ENCODE measurements at regions not wholly inside any gene's neighbourhood (a gene's known extent, or its start where the extent isn't known, plus 50 kb on each side); places are given as distances from the start of the nearest gene placed in this dataset.

DNA sequence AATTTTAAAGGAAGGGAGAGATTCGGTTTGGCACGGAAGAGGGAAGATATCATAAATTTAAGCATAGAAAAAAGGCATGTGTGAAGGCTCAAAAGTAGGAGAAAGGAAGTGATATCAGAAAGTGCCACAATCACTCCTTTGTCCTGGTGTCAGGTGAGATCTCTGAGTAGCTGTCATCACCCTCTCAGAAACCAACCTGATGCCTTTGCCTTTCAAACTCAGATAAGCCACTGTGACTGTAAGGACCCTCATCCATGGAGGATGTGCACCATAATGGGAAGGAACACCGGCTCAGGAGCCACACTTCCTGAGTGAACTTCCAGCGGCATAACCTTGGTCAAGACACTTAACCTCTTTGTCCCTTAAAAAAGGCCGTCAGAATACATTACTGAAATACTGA, 318.7 kb upstream of the SEMA6D start:
- DNase-seq: no peak
- Histone ChIP-seq H3K79me2 (ENCODE audit: low read length) (no peaks in the 10 kb centered on the region), H3K4me2 (ENCODE audit: low read depth, low read length) (no peak overlapping the region), H3F3A (ENCODE audit: insufficient read depth, low read length) (no peaks in the 10 kb centered on the region), H3K27ac (ENCODE audit: low read length) (no peak overlapping the region), H3K9ac (ENCODE audit: low read length) (no peak overlapping the region), H3K4me1 (ENCODE audit: low read length) (no peaks in the 10 kb centered on the region), H3K27me3 (replicated peaks; ENCODE audit: insufficient read depth, low read length) (no peaks in the 10 kb centered on the region), H3K4me3 (ENCODE audit: low read length) (no peak overlapping the region), H4K20me1 (ENCODE audit: insufficient read depth, low read length) (no peaks in the 10 kb centered on the region), H3K9me2 (replicated peaks; ENCODE audit: insufficient read depth, low read length) (no peaks in the 10 kb centered on the region), H3K9me3 (replicated peaks; ENCODE audit: insufficient read depth, low read length) (no peaks in the 10 kb centered on the region), H2AFZ (ENCODE audit: low read length) (no peak overlapping the region), H3K36me3 (replicated peaks; ENCODE audit: insufficient read depth, low read length) (no peaks in the 10 kb centered on the region)
- TF ChIP-seq, protein P1, sequence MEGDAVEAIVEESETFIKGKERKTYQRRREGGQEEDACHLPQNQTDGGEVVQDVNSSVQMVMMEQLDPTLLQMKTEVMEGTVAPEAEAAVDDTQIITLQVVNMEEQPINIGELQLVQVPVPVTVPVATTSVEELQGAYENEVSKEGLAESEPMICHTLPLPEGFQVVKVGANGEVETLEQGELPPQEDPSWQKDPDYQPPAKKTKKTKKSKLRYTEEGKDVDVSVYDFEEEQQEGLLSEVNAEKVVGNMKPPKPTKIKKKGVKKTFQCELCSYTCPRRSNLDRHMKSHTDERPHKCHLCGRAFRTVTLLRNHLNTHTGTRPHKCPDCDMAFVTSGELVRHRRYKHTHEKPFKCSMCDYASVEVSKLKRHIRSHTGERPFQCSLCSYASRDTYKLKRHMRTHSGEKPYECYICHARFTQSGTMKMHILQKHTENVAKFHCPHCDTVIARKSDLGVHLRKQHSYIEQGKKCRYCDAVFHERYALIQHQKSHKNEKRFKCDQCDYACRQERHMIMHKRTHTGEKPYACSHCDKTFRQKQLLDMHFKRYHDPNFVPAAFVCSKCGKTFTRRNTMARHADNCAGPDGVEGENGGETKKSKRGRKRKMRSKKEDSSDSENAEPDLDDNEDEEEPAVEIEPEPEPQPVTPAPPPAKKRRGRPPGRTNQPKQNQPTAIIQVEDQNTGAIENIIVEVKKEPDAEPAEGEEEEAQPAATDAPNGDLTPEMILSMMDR (IDR thresholded peaks at IDR 0.05; ENCODE audit: low read length): no peak
- TF ChIP-seq EZH2phosphoT487 (IDR thresholded peaks at IDR 0.05; ENCODE audit: low read length) (no peak), EZH2 (optimal IDR thresholded peaks at IDR 0.05; ENCODE audit: low read depth, low read length) (no peak)

GRCh38 chr15:47399100-47399499, 318.2 kb upstream of the SEMA6D start:
- no peaks in the 10 kb centered on the region for H3K36me3 ChIP-seq (replicated peaks; ENCODE audit: insufficient read depth, low read length)
- H2AFZ ChIP-seq (ENCODE audit: low read length): no peak overlapping the region
- TF ChIP-seq, protein P1 (IDR thresholded peaks at IDR 0.05; ENCODE audit: low read length): no peak
- H3K4me3 ChIP-seq (ENCODE audit: low read length): no peak overlapping the region
- no peaks in the 10 kb centered on the region for H3K9me2 ChIP-seq (replicated peaks; ENCODE audit: insufficient read depth, low read length)
- H3K4me2 ChIP-seq (ENCODE audit: low read depth, low read length): no peak overlapping the region
- no peak overlapping the region for H3K9ac ChIP-seq (ENCODE audit: low read length)
- H3K9me3 ChIP-seq (replicated peaks; ENCODE audit: insufficient read depth, low read length): no peaks in the 10 kb centered on the region
- no peaks in the 10 kb centered on the region for H3K4me1 ChIP-seq (ENCODE audit: low read length)
- no peak for DNase-seq
- no peaks in the 10 kb centered on the region for H3K79me2 ChIP-seq (ENCODE audit: low read length)
- H3F3A ChIP-seq (ENCODE audit: insufficient read depth, low read length): no peaks in the 10 kb centered on the region
- H3K27me3 ChIP-seq (replicated peaks; ENCODE audit: insufficient read depth, low read length): no peaks in the 10 kb centered on the region
- H4K20me1 ChIP-seq (ENCODE audit: insufficient read depth, low read length): no peaks in the 10 kb centered on the region
- H3K27ac ChIP-seq (ENCODE audit: low read length): no peak overlapping the region

- Histone ChIP-seq H2AFZ (ENCODE audit: low read length) (no peak overlapping the region), H3K79me2 (ENCODE audit: low read length) (no peaks in the 10 kb centered on the region), H3K4me2 (ENCODE audit: low read depth, low read length) (no peak overlapping the region)
These were observed 316.7 kb upstream of the SEMA6D start for GRCh38 chr15:47400603-47401002.

More at GRCh38 chr15:47400603-47401002, 316.7 kb upstream of the SEMA6D start:
- H3K4me1 ChIP-seq (ENCODE audit: low read length): no peaks in the 10 kb centered on the region
- H3K4me3 ChIP-seq (ENCODE audit: low read length): no peak overlapping the region
- H3K27ac ChIP-seq (ENCODE audit: low read length): no peak overlapping the region
- H3F3A ChIP-seq (ENCODE audit: insufficient read depth, low read length): no peaks in the 10 kb centered on the region
- H3K9me3 ChIP-seq (replicated peaks; ENCODE audit: insufficient read depth, low read length): no peaks in the 10 kb centered on the region
- no peaks in the 10 kb centered on the region for H3K27me3 ChIP-seq (replicated peaks; ENCODE audit: insufficient read depth, low read length)
- TF ChIP-seq EZH2phosphoT487 (IDR thresholded peaks at IDR 0.05; ENCODE audit: low read length): no peak
- TF ChIP-seq EZH2 (optimal IDR thresholded peaks at IDR 0.05; ENCODE audit: low read depth, low read length): no peak
- TF ChIP-seq, protein P1 (IDR thresholded peaks at IDR 0.05; ENCODE audit: low read length): no peak
- no peak overlapping the region for H3K9ac ChIP-seq (ENCODE audit: low read length)
- H3K9me2 ChIP-seq (replicated peaks; ENCODE audit: insufficient read depth, low read length): no peaks in the 10 kb centered on the region
- H4K20me1 ChIP-seq (ENCODE audit: insufficient read depth, low read length): no peaks in the 10 kb centered on the region
- DNase-seq: no peak
- no peaks in the 10 kb centered on the region for H3K36me3 ChIP-seq (replicated peaks; ENCODE audit: insufficient read depth, low read length)

All from MM.1S (cell line).